ENCODE measurements at regions not wholly inside any gene's neighbourhood (a gene's known extent, or its start where the extent isn't known, plus 50 kb on each side); places are given as distances from the start of the nearest gene placed in this dataset.
"Not testable (repeated sequence)": the region's sequence is repeated elsewhere in the genome, so short reads cannot be mapped to it uniquely, and the experiment has no call there.

DNA sequence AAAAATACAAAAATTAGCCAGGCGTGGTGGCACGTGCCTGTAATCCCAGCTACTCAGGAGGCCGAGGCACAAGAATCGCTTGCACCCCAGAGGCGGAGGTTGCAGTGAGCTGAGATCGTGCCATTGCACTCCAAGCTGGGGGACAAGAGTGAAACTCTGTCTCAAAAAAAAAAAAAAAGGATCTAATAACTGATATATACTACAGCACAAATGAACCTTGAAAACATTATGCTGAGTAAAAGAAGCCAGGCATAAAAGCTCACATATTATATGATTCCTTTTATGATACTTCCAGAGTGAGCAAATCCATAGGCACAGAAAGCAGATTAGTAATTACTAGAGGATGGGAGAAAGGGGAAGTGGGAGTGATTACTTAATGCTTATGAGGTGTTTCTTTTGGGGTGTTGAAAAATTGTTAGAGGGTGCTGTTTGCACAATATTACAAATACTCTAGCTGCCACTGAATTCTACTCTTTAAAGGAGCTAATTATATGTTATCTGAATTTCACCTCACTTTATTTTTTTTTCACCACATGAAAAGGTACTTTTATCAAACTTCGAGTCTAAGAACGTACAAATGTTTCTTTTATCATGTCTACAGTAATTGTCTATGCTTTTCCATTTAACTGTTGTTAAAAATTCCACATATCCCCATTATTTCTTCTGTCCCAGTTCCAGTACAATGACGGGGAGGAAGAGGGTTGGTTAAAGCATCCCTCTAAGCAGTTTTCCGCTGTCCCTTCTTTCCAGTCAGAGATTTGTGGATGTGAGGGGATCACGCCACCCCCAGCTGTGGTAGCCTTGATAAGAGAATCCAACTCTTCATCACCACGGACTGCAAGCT lies 77.7 kb upstream of the FAM174B start:
- Mint-ChIP-seq H3K27me3 (ENCODE audit: low read depth in 3 of 3) (peaks cover 2 to 10% (median 4%) of the 10 kb centered on the region in 3 donors), H3K4me3 (peak overlapping the region; percentile 73 to 88 (median 83)), H3K9me3 (no peaks in the 10 kb centered on the region), H3K27ac (peak overlapping the region in 1 of 6 donors; percentile 46), H3K36me3 (no peaks in the 10 kb centered on the region), H3K4me1 (peaks cover 10 to 12% of the 10 kb centered on the region in 2 donors)
- DNase-seq, result no peak

DNA sequence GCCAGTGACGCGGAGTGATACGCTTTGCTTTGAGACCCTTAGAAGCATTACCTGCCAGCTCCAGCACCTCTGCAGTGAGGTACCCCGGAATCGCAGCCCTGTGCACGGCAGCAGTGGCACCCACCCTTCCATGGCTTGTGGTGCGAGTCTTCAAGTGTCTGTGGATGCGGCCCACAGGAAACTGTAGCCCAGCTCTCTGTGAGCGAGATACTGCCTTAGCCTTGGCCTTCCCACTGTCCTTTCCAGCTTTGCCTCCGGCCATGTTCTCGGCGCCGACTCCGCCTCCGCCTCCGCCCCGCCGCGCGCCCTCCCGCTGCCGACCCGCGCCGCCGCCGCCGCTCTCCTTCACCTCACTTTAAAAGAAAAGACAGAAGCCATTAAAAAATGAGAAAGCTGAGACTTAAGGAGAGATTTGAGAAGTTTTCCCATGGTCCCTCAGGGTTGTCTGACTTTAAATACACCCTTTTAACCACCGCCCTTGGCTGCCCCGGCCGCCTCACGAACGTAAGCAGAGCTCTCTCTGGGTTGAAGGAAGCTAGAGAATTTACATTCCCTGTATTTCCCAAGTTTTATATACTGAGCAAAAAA lies 78.5 kb upstream of the FAM174B start:
- Mint-ChIP-seq H3K9me3 (peaks cover 0 to 4% (median 0%) of the 10 kb centered on the region in 6 donors), H3K36me3 (no peaks in the 10 kb centered on the region), H3K27me3 (ENCODE audit: low read depth in 3 of 3) (peaks cover 5 to 10% (median 10%) of the 10 kb centered on the region in 3 donors), H3K27ac (peak overlapping the region in 3 of 6 donors; percentile 34 to 55 (median 44)), H3K4me1 (peaks cover 10 to 12% of the 10 kb centered on the region in 2 donors), H3K4me3 (peak overlapping the region; percentile 73 to 88 (median 83))
- no peak for DNase-seq

DNA sequence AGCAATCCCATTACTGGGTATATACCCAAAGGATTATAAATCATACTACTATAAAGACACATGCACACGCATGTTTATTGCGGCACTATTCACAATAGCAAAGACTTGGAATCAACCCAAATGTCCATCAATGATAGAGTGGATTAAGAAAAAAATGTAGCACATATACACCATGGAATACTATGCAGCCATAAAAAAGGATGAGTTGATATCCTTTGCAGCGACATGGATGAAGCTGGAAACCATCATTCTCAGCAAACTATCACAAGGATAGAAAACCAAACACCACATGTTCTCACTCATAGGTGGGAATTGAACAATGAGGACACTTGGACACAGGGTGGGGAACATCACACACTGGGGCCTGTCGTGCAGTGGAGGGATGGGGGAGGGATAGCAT lies 83.7 kb upstream of the FAM174B start:
- not testable (repeated sequence) for DNase-seq, H3K36me3 Mint-ChIP-seq, H3K27ac Mint-ChIP-seq, H3K9me3 Mint-ChIP-seq, H3K4me3 Mint-ChIP-seq, H3K4me1 Mint-ChIP-seq
- H3K27me3 Mint-ChIP-seq (ENCODE audit: low read depth in 3 of 3), result peaks cover 3 to 10% (median 8%) of the 10 kb centered on the region in 3 donors

DNA sequence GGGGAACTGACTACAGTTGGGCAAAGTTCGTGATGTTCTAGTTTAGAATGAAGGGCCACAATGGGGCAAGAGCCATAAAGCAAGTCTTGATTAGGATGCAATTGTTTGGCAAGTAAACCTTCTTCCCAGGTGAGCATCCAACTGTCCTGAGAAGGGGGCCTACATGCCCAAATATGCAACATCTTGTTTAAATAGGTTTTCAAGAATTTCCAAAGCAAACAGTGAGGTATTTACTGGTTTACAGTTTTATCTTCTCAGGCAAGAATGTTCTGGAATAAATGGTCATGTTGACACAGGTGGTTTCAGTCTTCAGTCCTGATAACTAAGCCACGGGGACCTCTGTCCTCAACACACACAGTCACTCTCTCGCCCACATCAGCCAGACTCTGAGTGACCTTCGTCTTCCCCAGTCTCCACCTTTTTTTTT lies 90.3 kb upstream of the FAM174B start:
- Mint-ChIP-seq H3K4me1 (no peaks in the 10 kb centered on the region), H3K4me3 (no peak overlapping the region), H3K27ac (no peak overlapping the region), H3K27me3 (ENCODE audit: low read depth in 3 of 3) (peaks cover 0 to 3% (median 2%) of the 10 kb centered on the region in 3 donors), H3K9me3 (no peaks in the 10 kb centered on the region), H3K36me3 (no peaks in the 10 kb centered on the region)
- DNase-seq, result no peak

DNA sequence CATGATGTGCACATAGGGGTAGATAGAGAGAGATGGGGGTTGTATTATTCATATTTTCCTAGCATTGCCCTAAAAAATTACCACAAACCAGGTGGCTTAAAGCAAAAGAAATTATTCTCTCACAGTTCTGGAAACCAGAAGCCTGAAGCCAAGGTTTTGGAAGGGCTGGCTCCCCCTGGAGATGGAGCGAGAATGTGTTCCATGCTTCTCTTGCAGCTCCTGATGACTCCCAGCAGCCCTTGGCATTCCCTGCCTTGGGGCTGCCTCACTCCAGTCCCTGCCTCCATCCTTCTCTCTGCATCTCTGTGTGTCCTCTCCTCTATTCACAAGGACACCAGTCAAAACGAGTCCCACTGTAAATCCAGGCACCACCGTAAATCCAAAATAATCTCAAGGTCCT lies 91.5 kb upstream of the FAM174B start:
- Mint-ChIP-seq H3K27ac (no peak overlapping the region), H3K4me1 (no peaks in the 10 kb centered on the region), H3K4me3 (no peak overlapping the region), H3K27me3 (ENCODE audit: low read depth in 3 of 3) (peaks cover 0 to 3% (median 2%) of the 10 kb centered on the region in 3 donors), H3K36me3 (no peaks in the 10 kb centered on the region), H3K9me3 (no peaks in the 10 kb centered on the region)
- no peak for DNase-seq

DNA sequence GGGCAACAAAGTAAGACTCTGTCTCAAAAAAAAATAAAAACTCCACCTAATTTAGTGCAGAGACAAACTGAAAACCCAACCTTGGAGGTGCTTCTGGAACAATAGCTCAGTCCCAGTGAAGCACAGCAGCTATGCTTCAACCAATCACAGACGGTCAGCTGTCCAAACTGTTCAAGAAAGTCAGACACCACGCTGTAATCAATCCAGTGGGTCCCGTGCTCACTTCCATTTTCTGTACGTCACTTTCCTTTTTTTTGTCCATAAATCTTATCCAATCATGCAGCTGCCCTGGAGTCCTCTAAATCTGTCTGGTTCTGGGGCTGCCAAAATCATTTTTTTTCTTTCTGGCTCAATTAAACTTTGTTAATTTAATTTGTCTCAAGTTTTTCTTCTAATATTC lies 93.6 kb upstream of the FAM174B start:
- no peaks in the 10 kb centered on the region for H3K9me3 Mint-ChIP-seq
- H3K4me3 Mint-ChIP-seq, result no peak overlapping the region
- no peak overlapping the region for H3K27ac Mint-ChIP-seq
- H3K27me3 Mint-ChIP-seq (ENCODE audit: low read depth in 3 of 3), result peaks cover 2 to 3% (median 2%) of the 10 kb centered on the region in 3 donors
- H3K4me1 Mint-ChIP-seq, result no peaks in the 10 kb centered on the region
- H3K36me3 Mint-ChIP-seq, result no peaks in the 10 kb centered on the region
- DNase-seq, result no peak

DNA sequence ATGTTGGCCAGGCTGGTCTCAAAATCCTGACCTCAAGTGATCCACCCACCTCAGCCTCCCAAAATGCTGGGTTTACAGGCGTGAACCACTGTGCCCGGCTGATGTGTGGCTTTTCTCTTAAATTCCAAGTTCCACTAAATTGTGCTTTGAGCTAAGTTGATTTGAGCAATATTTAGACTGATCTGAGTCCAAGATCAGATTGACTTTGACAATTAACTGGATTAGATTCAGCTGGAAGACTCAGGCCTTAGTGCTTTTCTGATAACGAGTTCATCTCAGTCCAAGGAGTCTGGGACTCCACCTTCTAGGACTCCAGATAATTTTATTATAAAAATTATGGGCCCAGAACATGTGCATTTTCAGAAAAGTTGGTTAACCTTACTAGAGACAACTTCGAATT lies 94.4 kb upstream of the FAM174B start:
- H3K27me3 Mint-ChIP-seq (ENCODE audit: low read depth in 3 of 3), result peaks cover 2 to 3% (median 2%) of the 10 kb centered on the region in 3 donors
- H3K36me3 Mint-ChIP-seq, result no peaks in the 10 kb centered on the region
- no peak for DNase-seq
- no peak overlapping the region for H3K4me3 Mint-ChIP-seq
- H3K9me3 Mint-ChIP-seq, result no peaks in the 10 kb centered on the region
- H3K4me1 Mint-ChIP-seq, result no peaks in the 10 kb centered on the region
- H3K27ac Mint-ChIP-seq, result no peak overlapping the region

DNA sequence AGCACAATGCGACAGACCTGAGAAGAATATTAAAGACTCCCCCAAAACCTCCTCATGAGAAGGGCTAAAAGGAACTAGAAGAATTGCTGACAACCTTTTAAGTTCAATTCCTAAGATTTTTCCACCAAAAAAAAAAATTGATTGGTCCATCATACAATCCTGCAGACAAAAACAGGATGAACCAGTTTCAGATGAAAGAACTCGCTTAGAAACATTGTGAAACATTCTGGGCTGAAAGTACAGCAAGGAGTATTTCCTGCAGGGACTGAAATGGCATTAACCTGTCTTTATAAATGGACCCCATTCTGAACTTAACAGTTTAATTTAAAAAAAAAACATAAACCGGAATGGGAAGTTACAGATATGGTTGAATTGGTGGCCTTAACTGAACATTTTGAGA lies 96.0 kb upstream of the FAM174B start:
- H3K4me1 Mint-ChIP-seq, result no peaks in the 10 kb centered on the region
- no peak overlapping the region for H3K4me3 Mint-ChIP-seq
- H3K27ac Mint-ChIP-seq, result no peak overlapping the region
- peaks cover 1 to 3% (median 2%) of the 10 kb centered on the region in 3 donors for H3K27me3 Mint-ChIP-seq (ENCODE audit: low read depth in 3 of 3)
- DNase-seq, result no peak
- H3K9me3 Mint-ChIP-seq, result no peaks in the 10 kb centered on the region
- no peaks in the 10 kb centered on the region for H3K36me3 Mint-ChIP-seq

DNA sequence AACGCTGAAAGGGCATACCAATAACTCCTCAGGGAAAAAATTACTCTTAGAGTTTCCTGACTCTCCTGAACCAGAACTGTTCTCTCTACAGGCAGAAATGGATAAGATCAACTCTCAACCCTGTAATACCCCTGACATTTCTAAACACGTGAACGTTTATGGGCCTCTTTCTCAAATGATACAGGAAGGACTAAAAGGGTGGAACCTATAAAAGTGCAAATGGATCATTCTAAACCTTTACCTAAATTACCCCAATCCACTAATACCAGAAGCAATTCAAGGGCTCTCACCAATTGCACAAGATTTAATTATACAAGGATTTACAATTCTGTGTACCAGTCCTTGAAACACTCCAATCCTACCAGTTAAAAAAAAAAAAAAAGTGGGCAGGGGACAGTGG lies 98.0 kb upstream of the FAM174B start:
- Mint-ChIP-seq H3K27me3 (ENCODE audit: low read depth in 3 of 3) (peaks cover 2 to 8% (median 3%) of the 10 kb centered on the region in 3 donors), H3K36me3 (no peaks in the 10 kb centered on the region), H3K4me3 (no peak overlapping the region), H3K4me1 (no peaks in the 10 kb centered on the region), H3K27ac (no peak overlapping the region), H3K9me3 (peaks cover 0 to 2% (median 0%) of the 10 kb centered on the region in 6 donors)
- DNase-seq, result no peak

DNA sequence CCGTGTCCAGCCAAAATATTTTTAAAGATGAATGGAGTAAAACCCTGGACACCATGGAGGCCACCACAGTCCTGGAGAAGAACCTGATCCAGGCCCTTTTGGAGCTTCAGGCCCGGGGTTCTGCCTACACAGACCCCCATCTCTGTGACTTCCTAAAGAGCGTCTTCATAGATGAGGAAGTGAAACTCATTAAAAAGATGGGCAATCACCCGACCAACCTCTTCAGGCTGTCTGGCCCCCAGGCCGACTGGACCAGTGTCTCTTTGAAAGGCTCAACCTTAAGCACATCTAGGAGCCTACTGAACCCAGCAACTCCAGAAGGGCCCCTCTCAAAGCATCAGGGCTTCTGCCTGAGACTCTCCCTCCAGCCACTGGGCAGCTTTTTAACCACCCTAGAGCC lies 107.9 kb upstream of the FAM174B start:
- H3K27ac Mint-ChIP-seq, result no peak overlapping the region
- H3K4me1 Mint-ChIP-seq, result no peaks in the 10 kb centered on the region
- H3K27me3 Mint-ChIP-seq (ENCODE audit: low read depth in 3 of 3), result peaks cover 1 to 2% (median 2%) of the 10 kb centered on the region in 3 donors
- no peak overlapping the region for H3K4me3 Mint-ChIP-seq
- no peak for DNase-seq
- no peaks in the 10 kb centered on the region for H3K36me3 Mint-ChIP-seq
- peaks cover 0 to 5% (median under 1%) of the 10 kb centered on the region in 6 donors for H3K9me3 Mint-ChIP-seq

DNA sequence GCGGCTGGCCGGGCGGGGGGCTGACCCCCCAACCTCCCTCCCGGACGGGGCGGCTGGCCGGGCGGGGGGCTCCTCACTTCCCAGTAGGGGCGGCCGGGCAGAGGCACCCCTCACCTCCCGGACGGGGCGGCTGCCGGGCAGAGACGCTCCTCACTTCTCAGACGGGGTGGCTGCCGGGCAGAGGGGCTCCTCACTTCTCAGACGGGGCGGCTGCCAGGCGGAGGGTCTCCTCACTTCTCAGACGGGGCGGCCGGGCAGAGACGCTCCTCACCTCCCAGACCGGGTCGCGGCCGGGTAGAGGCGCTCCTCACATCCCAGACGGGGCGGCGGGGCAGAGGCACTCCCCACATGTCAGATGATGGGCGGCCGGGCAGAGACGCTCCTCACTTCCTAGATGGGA lies 112.6 kb upstream of the FAM174B start:
- H3K27ac Mint-ChIP-seq; H3K4me1 Mint-ChIP-seq; DNase-seq; H3K4me3 Mint-ChIP-seq; H3K36me3 Mint-ChIP-seq; H3K9me3 Mint-ChIP-seq; H3K27me3 Mint-ChIP-seq (ENCODE audit: low read depth in 3 of 3): not testable (repeated sequence)

DNA sequence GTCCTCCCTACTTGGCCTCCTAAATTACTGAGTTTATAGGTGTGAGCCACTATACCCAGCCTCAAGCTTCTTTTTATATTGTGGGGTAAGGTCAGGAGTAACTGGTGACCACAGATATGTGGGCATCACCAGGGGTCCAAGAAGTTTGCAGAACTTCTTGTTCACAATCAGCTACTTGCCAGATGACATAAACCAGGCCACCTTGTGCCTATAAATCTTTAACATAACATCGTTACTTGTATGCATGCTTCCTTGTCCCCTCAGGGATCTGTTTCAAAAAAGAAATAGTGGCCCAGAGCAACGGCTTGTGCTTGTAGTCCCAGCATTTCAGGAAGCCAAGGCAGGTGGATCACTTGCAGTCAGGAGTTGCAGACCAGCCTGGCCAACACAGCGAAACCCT lies 115.1 kb upstream of the FAM174B start:
- DNase-seq, result no peak
- Mint-ChIP-seq H3K27ac (no peak overlapping the region), H3K9me3 (no peaks in the 10 kb centered on the region), H3K4me1 (no peaks in the 10 kb centered on the region), H3K4me3 (no peak overlapping the region), H3K27me3 (ENCODE audit: low read depth in 3 of 3) (no peaks in the 10 kb centered on the region), H3K36me3 (peaks cover 0 to 4% (median 0%) of the 10 kb centered on the region in 3 donors)

DNA sequence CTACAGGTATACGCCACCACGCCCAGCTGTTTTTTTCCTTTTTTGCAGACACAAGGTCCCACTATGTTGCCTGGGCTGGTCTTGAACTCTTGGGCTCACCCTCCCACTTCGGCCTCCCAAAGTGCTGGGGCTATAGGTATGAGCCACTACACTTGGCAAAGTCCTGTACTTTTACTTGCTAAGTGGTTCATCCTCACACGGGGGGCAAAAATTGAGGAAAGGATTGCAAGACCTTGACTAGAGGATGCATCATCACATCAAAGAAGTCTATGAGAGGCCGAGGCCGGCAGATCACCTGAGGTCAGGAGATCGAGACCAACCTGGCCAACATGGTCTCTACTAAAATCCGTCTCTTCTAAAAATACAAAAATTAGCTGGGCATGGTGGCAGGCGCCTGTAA lies 116.5 kb upstream of the FAM174B start:
- no peaks in the 10 kb centered on the region for H3K9me3 Mint-ChIP-seq
- no peak overlapping the region for H3K4me3 Mint-ChIP-seq
- no peaks in the 10 kb centered on the region for H3K4me1 Mint-ChIP-seq
- no peak overlapping the region for H3K27ac Mint-ChIP-seq
- no peaks in the 10 kb centered on the region for H3K27me3 Mint-ChIP-seq (ENCODE audit: low read depth in 3 of 3)
- DNase-seq, result no peak
- H3K36me3 Mint-ChIP-seq, result peaks cover 0 to 4% (median 0%) of the 10 kb centered on the region in 3 donors

DNA sequence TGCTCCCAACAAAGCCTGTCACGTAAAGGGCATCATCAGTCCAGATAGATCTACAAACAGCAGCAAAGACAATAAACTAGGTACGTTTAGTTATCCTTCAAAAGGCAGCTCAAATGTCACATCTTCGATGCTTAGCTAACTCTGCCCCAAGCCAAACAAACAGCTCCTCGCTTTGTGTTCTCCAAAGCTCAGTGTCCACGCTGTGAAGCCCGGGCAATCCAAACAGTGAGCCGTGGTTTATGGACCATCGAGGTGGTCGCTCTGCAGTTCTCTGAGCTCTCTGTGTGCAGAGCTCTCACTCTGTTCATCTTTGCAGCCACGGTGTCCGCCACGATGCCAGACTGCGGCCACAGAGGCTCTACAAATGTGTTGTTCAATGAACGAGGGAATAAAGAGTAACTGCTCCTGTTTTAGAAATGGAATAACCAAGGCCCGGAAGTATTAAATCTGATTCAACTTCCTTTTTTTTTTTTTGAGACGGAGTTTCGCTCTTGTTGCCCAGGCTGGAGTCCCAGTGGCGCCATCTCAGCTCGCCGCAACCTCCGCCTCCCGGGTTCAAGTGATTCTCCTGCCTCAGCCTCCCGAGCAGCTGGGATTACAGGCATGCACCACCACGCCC lies 117.2 kb upstream of the FAM174B start:
- no peak overlapping the region for H3K27ac Mint-ChIP-seq
- no peaks in the 10 kb centered on the region for H3K4me1 Mint-ChIP-seq
- H3K9me3 Mint-ChIP-seq, result no peaks in the 10 kb centered on the region
- H3K36me3 Mint-ChIP-seq, result peaks cover 0 to 4% (median 0%) of the 10 kb centered on the region in 3 donors
- no peak overlapping the region for H3K4me3 Mint-ChIP-seq
- H3K27me3 Mint-ChIP-seq (ENCODE audit: low read depth in 3 of 3), result no peaks in the 10 kb centered on the region
- no peak for DNase-seq
